LHCN-M2 (cell line): ENCODE measurements at regions not wholly inside any gene's neighbourhood (a gene's known extent, or its start where the extent isn't known, plus 50 kb on each side); places are given as distances from the start of the nearest gene placed in this dataset.
"Not testable (repeated sequence)": the region's sequence is repeated elsewhere in the genome, so short reads cannot be mapped to it uniquely, and the experiment has no call there.

Source experiments
- DNase-seq: peaks from one replicate; pipeline ENCODE4 v3.0.0-alpha.2; 2012; ENCODE audit warnings: low read depth

DNA sequence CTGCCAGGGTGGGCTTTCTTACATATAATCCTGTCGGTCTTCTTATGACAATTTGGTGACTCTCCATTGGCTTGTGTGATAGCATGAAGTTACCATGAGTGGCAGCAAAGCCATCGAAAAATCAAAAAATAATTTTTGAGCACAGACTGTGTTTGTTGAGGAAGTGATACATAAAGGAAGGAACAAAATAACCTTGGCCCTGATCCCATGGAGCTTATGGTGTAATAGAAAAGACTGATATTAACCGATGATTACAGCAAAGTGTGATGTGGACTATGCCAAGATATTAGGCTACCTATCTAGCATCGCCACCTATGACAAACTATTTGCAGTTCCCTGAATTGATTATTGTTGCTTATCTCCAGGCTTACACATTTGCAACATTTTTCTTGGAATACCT is 383.2 kb downstream of the AEBP2 start:
- DNase-seq: no peak

DNA sequence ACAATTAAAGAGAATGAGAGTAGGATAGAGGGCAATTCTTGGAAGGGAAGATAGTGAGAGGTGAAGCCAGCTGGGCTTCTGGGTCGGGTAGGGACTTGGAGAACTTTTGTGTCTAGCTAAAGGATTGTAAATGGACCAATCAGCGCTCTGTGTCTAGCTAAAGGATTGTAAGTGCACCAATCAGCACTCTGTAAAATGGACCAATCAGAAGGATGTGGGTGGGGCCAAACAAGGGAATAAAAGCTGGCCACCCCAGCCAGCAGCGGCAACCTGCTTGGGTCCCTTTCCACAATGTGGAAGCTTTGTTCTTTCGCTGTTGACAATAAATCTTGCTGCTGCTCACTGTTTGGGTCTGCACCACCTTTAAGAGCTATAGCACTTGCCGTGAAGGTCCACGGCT is 384.0 kb downstream of the AEBP2 start:
- DNase-seq: not testable (repeated sequence)

DNA sequence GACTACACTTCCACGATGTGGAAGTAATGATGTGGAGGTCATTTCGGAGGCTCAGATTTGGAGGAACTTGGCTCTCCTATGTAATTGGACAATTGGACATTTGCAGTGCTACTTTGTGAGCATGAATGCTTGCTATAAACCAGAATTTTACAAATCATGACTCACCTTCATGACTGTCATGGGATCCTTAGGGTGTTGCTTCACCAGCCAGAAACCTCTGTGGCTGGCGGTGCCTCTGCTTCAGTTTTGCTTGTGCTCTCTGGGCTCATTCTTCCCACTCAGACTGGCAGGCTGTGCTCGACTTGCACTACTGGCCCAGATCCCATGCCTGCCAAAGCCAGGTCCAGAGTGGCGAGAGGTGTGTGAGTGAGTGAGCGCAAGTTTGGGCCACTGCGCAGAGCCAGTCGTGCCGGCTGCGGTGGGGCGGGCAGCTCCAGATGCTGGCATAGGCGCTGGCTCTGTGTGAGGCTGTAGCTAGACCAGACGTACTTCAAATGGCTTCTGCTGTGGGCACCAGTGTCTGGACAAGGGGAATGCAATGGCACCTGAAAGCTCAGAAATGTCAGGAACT is 387.8 kb downstream of the AEBP2 start:
- peak; percentile 13 for DNase-seq

DNA sequence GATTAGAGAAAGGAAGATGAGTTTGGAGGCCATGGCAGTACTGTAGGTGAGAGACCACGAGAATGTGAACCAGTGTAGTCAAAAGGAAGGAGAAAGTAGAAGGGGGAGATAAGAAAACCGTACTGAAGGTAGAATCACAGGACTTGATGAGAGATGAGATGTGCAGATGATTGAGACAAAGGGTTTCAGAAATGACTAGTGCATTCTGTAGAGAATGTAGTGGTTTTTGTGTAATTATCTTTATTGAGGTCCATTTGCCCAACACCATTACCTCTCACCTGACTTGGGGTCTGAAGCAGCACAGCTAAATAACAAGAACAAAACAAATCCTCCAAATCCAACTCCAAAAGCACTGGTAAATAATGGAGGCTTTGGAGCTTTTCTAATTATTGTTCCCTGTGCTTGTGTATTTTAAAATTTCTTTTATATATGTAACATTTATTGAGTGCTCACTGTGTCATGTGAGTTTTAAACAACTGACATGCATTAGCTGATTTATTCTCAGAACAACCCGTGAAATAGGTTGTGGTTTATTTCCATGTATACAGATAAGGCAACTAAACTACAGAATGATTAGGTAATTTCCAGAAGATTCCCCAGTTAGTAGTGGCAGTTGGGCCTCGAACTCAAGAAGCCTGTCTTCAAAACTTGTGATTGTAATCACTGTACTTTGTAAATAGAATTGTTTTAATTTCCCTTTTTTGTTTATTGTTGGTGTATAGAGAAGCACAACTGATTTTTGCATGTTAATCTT is 390.0 kb downstream of the AEBP2 start:
- no peak for DNase-seq

DNA sequence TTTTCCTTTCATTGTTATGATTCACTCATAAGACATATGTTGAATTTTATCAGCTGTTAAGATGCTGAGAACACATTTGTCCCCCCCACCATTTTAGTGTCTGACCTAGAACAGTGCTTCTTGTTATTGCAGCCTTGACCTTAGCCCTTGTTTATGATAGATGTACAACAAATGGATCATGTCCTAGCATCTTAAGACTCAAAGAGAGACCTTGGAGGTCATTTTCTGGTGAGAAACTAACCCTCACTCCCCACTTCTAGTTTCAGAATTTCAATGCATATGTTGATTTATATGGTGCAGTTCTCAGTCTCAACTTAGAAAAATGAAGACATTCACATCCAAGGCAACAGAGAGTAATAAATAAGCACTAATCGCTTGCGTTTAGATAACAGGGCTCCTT is 391.2 kb downstream of the AEBP2 start:
- DNase-seq: peak; percentile 20

DNA sequence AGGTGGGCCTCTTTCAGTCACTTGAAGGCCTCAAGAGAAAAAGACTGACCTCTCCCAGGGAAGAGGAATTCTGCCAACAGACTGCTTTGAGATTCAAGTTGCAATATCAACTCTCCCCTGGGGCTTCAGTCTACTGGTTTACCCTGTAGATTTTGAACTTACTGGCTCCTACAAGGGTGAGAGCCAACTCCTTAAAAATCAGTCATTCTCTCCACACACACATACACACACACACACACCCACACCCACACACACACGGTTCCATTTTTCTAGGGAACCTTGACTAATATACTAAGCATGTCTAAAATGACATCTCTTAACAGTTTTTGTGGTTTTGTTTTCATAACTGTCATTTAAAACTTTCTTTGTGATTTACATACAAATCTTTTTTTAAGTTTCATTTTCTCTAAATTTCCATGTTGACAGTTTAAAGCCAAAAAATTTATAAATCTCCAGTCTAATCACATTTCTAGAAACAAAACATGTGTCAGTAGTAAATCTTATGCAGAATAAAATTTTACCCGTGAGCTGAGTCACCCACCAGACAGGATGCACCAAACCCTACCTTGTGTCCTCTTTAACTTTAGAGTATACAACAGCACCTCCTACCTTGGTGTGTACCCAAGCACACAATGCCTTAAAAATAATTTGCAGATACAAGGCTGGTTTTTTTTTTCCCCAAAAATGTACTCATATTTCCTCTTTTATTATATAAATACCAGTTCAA is 394.6 kb downstream of the AEBP2 start:
- peak; percentile 46 for DNase-seq

DNA sequence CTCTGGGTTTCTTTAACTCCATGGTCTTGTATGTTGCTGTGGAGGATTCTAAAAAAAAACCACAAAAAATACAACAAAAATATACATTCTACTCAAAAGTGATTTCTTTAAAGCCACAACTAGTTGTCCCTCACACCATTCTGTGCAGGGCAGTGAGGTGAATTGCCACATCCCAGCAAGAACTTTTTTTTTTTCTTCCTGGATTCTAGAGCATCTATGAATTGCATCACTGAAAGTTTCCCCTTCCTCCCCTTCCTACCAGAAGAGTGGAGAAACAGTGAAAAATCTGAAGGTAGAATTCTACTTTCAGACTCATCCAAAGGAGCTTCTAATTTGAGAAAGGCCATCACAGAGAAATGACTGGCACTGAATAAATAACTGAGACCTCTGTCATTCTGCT is 395.3 kb downstream of the AEBP2 start:
- DNase-seq: no peak

DNA sequence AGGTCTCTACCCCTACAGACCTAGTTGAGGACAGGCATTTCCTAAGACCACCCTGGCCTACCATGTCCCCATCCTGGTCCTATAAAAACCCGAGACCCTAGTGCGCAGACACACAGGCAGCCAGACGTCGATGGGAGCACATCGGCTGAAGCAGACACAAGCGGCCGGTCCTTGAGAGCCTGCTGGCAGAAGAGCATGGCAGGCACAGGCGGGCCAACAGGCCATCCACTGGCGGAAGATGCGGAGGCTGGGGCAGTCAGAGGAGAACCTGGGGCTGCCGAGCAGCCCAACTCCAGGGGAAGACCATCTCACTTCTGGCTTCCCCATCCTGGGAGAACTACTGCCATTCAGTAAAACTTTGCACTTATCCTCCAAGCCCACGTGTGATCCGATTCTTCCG is 396.8 kb downstream of the AEBP2 start:
- no peak for DNase-seq

DNA sequence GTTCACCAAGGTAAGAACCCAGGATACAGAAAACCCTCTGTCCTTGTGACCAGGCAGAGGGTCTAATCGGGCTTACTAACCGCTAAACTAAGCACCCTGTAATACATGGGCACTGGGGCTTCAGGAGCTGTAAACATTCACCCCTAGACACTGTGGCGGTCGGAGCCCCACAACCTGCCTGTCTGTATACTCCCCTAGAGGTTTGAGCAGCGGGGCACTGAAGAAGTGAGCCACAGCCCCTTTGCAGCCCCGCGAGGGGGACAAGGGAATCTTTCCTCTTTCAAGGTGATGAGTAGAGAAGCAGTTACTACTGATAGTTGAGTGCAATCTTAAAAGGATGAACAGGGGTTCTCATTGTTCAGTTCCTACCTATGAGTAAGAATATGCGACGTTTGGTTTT is 397.2 kb downstream of the AEBP2 start:
- DNase-seq: no peak

DNA sequence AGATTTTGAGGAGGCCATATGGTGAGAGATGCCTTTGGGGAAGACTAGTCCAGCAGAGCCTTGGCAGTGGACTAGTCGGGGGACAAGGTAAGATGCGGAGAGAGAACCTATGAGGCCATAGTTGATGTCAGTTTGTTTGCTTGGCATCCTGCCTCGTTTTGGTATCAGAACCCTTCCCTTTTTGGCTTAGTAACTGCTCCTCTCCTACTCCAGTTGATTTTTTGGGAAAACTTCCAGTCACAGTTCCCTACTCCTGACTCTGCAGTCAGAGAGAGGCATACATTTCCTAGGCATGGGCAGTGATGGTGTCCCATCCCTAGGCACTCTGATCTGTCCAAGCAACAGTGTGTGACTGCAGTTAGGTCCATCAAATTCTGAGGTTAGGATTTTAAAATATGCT is 398.3 kb downstream of the AEBP2 start:
- DNase-seq: no peak

DNA sequence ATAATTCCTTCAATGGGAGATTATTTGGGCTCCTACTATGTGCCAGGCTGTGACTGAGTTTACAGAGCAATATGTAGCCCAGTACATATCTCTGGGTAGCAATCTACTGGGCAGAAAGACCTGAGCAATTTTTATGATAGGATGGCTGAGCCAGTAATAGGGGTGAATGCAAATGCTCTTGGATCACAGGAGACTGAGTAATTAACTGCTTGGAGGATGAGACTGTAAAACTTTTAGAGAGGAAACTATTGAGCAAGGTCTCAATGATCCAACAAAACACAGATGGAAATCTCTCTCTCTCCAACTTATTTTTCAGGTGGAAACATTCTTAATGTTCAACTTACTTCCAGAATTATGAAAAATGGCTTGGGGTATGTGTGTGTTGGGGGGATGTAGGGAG is 402.2 kb downstream of the AEBP2 start:
- no peak for DNase-seq

DNA sequence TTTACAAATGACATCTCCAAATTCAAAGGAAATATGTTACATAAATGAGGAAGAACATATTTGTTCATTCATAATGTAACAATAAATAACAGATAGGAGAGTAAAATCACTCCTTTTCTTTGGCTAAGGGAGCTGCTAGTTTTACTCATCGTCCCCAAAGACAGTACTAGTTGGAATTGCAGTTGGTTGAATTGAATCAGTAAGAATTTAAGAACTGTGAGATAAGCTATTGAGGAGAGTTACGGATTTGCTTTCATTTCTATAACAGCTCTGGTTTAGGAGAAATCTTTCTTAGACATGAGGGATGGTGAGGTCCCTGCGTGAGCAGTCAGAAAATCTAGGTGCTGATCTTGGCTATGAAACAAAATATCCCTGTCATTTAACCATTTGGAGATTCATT is 402.8 kb downstream of the AEBP2 start:
- DNase-seq: no peak

DNA sequence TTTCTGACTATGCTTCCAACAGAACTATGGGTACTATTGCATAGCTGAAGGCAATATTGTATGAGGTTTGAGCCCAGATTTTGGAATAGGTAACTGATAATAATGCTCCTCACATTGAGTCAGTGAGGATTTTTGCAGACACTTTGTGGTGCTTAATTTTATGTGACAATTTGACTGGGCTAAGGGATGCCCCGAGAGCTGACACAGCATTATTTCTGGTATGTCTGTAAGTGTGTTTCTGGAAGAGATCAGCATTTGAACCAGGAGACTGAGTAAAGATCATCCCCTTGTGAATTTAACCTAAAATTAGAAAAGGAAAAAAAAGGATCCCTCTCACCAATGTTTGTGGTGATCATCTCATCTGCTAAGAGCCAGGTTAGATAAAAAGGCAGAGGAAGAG is 404.9 kb downstream of the AEBP2 start:
- no peak for DNase-seq

DNA sequence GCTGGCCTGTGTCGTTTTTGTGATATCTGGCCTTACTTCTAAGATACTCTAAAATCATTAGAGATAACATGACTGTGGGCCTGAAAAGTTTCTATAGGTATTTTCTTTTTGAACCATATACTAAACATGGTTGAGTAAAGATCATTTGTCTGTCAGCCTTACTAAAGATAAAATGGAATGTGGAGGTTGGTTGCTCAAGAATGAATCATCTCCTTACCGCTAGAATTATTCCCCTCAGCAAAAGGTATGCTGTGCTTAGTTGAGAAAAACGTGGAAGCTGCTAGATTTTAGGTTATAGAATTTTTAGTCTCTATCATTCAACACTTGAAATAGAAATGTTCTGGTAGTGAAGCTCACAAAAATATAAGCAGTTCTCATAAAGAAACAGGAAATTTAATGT is 407.3 kb downstream of the AEBP2 start:
- DNase-seq: peak; percentile 29

DNA sequence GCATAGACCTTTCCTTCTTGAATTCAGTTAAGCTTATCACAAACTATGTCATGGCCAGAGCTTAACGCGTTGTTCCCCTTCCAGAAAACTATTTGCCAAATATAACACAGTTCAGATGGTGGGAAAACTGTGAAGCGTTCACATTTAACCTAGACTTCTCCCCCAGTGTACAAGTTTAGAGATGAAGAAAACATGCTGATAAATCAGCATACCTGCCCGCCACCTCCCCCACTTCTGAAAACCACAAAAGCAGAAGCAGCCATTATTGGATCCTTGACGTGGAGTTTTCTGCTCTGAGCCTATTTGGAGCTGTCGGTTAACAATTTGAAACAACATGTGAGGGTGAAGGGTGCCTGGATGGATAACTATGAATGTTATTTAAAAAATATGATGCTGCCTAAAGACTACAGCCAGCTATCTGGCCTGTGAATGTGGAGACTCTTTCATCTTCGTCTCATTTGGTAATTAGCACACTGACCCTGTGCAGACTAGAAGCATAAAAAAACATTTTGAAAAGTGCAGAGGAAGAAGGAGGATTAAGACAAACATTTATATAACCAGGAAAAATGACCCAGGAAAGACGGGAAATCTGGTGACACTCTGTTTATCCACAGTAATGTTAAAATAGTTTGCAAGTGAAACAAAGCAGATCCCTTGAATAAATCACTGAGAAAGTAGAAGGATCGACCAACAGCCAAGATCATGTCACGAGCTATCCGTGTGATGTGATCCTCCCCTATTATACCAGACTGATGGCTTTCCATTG is 408.2 kb downstream of the AEBP2 start:
- no peak for DNase-seq

DNA sequence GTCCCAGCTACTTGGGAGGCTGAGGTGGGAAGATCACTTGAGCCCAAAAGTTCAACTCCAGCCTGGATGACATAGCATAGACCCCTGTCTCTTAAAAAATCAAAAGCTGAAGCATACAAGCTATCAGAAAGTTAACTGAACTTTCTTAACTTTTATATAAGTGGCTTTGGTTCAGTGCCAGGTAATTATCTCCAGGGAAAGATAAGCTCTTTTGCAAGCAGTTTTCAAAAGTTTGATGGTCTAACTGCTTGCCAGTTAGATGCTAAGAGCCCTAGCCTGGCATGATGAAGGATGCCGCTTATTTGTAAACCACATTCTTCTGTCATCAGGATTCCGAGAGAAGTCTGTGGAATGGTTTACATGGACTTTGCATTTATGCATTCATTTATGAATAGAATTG is 409.1 kb downstream of the AEBP2 start:
- DNase-seq: no peak

DNA sequence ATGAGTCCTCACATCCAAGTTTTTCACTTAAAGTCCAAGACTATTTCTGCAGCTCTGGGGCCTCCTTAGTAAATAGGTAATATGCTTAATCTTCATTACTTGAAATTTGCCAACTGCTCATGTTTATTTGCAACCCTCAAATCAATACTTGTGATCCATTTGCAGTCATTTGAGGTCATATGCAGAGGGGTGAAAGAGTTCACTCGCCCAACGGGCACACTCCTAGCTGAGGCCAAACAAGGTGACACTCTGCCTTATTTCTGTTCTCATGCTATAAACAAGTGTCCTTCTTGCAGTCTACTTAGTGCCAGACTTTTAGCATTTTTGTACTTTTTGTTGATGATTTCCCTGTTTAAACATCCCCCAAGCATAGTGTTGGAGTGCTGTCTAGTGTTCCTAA is 409.9 kb downstream of the AEBP2 start:
- DNase-seq: no peak

DNA sequence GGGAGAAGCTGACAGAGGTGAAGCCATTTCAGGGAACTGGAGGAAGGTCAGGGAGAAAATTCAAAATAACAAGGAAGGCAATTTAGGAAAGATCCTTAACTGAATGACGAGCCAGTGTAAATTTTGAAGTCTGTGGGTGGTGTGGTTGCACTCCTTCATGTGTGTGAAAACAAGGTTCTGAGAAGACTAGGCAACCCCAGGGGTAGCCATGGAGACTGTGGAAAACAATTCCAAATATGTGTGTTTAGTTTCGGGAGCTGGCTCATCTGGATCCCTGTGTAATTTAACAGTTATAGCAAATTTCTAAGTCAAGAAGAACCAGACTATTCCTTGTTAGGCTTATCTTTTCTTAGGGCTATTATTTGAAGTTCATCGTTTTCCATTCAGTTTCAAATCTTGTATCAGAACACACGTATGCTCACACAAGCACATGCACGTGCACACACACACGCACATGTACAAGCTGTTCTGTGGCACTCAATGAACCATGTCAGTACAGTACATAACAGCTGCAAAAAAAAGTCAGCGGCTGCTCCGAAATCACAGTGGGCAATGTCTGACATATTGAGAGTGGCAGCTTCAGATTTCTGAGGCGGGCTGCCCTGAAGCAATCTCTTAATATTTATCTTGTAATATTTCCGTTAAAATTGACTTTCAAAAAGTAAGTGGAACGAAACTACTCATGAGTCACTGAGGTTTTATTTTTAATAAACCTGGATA is 411.2 kb downstream of the AEBP2 start:
- no peak for DNase-seq

DNA sequence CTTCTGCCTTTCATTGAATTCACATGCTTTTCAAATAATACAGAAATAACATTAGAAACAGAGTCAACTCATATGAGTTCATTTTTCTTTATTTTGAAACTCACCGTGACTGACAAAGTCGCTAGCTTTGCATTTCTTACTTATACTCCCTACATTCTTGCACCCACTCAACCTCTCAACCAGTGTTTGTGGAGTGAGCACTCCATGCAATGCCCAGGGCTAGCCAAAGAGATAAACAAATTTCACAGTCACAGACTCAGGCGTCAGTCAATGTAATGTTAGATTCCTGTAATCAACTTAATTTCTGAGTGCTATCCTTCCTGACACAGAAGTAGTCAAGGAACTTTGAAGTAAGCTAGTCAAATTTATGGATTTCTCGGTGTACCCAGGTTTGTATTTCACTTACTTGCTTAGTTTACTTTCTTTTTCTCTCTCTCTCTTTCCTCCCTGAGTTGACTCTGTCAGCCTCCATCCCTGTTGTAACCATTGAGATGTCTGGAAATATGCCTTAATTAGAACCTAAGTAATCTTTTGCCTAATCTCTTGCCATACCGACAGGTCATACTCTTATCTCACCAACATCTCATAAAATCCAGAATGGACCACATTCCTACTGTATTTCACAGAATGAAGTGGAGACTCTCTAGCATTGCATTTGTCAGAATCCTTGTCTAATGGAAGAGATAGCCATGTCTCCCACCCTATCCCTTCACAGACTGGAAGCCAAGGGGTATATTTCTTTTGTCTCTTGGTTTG is 413.0 kb downstream of the AEBP2 start:
- DNase-seq: no peak

DNA sequence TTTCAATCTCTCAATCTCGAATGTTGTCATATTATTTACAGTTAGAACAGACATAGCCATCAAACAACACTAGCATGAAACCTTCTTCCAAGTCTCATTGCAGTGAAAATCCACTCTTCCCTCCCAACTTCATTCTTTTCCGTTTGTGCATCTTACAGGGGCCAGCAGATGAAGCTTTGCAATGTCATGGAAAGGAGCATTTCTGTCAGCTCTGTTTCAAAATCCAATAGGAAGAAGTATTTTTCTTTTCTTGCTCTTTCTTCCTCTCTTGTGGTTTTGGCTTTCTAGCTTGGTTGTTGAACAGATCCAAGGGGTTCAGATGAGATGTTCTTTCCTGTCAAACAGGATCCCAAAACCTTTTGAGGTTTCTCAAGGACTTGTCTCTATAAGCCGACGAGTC is 416.6 kb downstream of the AEBP2 start:
- DNase-seq: no peak

DNA sequence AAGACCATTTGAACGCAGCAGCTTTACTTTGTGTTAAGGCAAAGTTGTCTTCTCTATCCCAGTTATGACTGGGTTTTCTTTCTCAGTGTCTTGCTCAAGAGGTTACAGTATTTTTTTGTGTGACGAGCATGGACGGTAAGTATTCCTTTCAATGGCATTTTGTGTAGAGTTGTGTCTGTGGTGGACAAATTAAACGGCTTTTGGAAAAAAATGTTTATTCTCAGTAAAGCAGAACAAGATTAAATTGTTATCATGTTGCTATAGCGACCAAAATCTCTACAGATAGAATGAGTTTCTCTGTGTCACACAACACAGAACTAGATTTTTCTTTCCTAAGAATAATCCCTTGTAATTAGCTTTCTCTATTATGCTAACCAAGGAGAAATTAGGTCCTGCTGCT is 417.1 kb downstream of the AEBP2 start:
- no peak for DNase-seq
